ENCODE measurements at regions not wholly inside any gene's neighbourhood (a gene's known extent, or its start where the extent isn't known, plus 50 kb on each side); places are given as distances from the start of the nearest gene placed in this dataset.

DNA sequence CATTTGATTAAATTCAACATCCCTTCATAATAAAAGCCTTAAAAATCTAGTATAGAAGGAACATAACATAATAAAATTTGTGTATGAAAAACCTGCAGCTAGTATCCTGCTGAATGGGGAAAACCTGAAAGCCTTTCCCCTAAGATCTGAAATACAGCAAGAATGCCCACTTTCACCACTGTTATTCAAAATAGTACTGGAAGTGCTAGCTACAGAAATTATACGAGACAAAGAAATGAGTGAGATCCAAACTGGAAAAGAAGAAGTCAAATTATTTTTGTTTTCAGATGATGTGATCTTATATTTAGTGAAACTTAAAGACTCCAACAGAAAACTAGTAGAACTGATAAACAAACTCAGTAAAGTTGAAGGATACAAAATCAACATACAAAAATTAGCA lies 152.9 kb downstream of the RTL3 start:
- H3K27ac ChIP-seq = no peak overlapping the region
- intact Hi-C loops (cut with DNase I; ENCODE audit: low total_unique reads) = no loop called here

DNA sequence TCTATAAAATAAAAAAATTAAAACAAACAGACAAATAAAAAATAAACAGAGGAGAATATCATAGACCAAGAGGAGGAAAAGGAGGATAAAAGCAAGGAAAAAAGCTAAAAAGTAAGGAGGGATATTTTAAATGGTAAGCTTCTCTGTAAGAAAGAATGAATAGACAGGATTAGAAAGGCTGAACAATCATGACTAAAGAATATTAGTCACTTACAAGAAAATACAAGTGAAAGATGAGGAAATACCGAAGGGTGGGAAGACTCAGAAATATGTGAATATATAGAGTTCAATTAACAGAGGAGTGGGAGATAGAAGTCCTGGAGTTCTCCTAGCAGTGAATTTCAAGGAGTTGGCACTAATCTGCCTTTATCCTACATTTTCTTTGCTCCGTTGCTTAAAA lies 162.6 kb downstream of the RTL3 start:
- Histone ChIP-seq H3K9me3 (no peaks in the 10 kb centered on the region), H3K36me3 (no peaks in the 10 kb centered on the region), H3K4me1 (no peaks in the 10 kb centered on the region), H3K4me3 (no peak overlapping the region), H3K27ac (no peak overlapping the region), H3K27me3 (peaks cover 0 to 4% of the 10 kb centered on the region in 2 donors)
- intact Hi-C loops (cut with DNase I; ENCODE audit: low total_unique reads) = no loop called here
- TF ChIP-seq, protein P1, sequence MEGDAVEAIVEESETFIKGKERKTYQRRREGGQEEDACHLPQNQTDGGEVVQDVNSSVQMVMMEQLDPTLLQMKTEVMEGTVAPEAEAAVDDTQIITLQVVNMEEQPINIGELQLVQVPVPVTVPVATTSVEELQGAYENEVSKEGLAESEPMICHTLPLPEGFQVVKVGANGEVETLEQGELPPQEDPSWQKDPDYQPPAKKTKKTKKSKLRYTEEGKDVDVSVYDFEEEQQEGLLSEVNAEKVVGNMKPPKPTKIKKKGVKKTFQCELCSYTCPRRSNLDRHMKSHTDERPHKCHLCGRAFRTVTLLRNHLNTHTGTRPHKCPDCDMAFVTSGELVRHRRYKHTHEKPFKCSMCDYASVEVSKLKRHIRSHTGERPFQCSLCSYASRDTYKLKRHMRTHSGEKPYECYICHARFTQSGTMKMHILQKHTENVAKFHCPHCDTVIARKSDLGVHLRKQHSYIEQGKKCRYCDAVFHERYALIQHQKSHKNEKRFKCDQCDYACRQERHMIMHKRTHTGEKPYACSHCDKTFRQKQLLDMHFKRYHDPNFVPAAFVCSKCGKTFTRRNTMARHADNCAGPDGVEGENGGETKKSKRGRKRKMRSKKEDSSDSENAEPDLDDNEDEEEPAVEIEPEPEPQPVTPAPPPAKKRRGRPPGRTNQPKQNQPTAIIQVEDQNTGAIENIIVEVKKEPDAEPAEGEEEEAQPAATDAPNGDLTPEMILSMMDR (IDR thresholded peaks at IDR 0.05) = no peak
- no peak for TF ChIP-seq POLR2A (IDR thresholded peaks at IDR 0.05)
- DNase-seq = no peak

More for the DNA sequence above, 152.9 kb downstream of the RTL3 start:
- no peaks in the 10 kb centered on the region for H3K4me1 ChIP-seq
- H3K36me3 ChIP-seq = no peaks in the 10 kb centered on the region
- H3K27me3 ChIP-seq = no peaks in the 10 kb centered on the region
- no peak for DNase-seq
- no peak overlapping the region for H3K4me3 ChIP-seq
- no peak for TF ChIP-seq POLR2A (IDR thresholded peaks at IDR 0.05)
- TF ChIP-seq, protein P1 (IDR thresholded peaks at IDR 0.05) = no peak
- no peaks in the 10 kb centered on the region for H3K9me3 ChIP-seq

DNA sequence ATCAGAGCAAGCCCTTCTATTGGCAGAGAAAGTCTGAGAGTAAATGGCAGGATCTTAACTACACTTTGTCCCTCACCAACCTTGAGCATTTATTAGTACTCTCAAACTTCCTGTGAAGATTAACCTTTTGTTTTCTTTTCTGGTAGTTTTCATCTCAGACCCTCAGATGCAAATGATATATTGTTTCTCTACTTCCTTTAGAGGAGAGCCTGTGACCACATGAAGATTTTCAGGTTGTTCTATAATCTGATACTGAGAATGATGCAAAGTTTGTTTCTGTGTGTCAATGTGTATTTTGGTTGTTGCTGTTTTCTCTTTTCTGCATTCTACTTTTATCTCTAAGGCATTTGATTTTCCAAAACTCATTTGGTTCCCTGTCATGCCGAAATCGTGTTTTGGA lies 165.8 kb upstream of the CYSLTR1 start:
- Histone ChIP-seq H3K4me1 (no peaks in the 10 kb centered on the region), H3K4me3 (no peak overlapping the region), H3K36me3 (no peaks in the 10 kb centered on the region), H3K27ac (no peak overlapping the region), H3K27me3 (no peaks in the 10 kb centered on the region), H3K9me3 (no peaks in the 10 kb centered on the region)
- intact Hi-C loops (cut with DNase I; ENCODE audit: low total_unique reads) = no loop called here
- TF ChIP-seq, protein P1 (IDR thresholded peaks at IDR 0.05) = no peak
- no peak for TF ChIP-seq POLR2A (IDR thresholded peaks at IDR 0.05)
- no peak for DNase-seq

DNA sequence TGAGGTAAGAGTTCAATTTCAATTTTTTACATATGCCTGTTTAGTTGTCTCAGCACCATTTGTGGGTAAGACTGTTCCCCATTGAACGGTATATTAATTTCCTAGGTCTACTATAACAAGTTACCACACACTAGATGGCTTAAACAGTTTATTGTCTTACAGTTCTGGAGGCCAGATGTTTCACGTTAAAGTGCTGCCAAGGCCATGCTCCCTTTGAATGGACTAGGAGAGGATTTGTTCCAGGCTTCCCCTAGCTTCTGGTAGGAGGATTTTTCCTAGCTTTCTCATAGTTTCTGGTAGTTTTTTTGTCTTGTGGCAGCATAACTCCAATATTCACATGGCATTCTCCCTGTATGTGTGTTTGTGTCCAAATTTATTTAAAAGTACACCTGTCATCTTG lies 149.3 kb upstream of the CYSLTR1 start:
- Histone ChIP-seq H3K27me3 (no peaks in the 10 kb centered on the region), H3K4me3 (no peak overlapping the region), H3K4me1 (no peaks in the 10 kb centered on the region), H3K36me3 (no peaks in the 10 kb centered on the region), H3K27ac (no peak overlapping the region), H3K9me3 (peaks cover 0 to 5% of the 10 kb centered on the region in 2 donors)
- peak in 1 of 2 donors; percentile 14 for DNase-seq
- no peak for TF ChIP-seq POLR2A (IDR thresholded peaks at IDR 0.05)
- TF ChIP-seq, protein P1 (IDR thresholded peaks at IDR 0.05) = no peak
- intact Hi-C loops (cut with DNase I; ENCODE audit: low total_unique reads) = no loop called here

DNA sequence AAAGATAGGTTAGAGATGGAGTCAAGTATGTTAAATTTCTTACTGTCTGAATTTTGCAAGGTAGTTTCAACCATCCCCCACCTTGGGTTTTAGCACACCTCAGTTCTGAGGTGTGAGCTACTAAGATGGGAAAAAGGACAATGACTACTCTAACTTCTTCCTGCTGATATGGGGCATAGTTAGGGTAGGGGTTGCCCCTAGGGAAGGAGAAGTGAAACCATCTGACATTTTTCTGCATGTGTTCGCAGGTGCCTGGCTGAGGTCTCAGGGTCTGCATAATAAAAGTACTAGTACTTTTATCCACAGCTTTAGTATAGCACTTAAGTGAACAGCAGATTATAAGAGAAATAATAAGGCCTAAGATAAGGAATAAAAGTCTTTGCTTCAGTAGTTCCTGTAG lies 129.5 kb upstream of the CYSLTR1 start:
- intact Hi-C loops (cut with DNase I; ENCODE audit: low total_unique reads) = no loop called here
- no peak overlapping the region for H3K4me3 ChIP-seq
- H3K27ac ChIP-seq = no peak overlapping the region

More for the DNA sequence above, 129.5 kb upstream of the CYSLTR1 start:
- no peaks in the 10 kb centered on the region for H3K27me3 ChIP-seq
- DNase-seq = no peak
- H3K4me1 ChIP-seq = no peaks in the 10 kb centered on the region
- TF ChIP-seq, protein P1 (IDR thresholded peaks at IDR 0.05) = no peak
- no peak for TF ChIP-seq POLR2A (IDR thresholded peaks at IDR 0.05)
- peaks cover 0 to 2% of the 10 kb centered on the region in 2 donors for H3K36me3 ChIP-seq
- no peaks in the 10 kb centered on the region for H3K9me3 ChIP-seq
